Transverse colon (tissue), 4 donors: ENCODE measurements at regions not wholly inside any gene's neighbourhood (a gene's known extent, or its start where the extent isn't known, plus 50 kb on each side); places are given as distances from the start of the nearest gene placed in this dataset.

Experiments used
- DNase-seq: peaks from one replicate; pipeline ENCODE4 v3.0.0-alpha.2; 2019
- H3K27ac ChIP-seq, 4 donors: fragments of 200-600 bp; sonication (generic); 2 replicates each; pipeline ENCODE4 v1.5.1; 2016 to 2018; ENCODE audit warnings: inconsistent platforms in 4 of 4
- H3K27me3 ChIP-seq: fragments of 200-600 bp; sonication (generic); 2 replicates; pipeline ENCODE4 v1.5.1; 2017; ENCODE audit warnings: inconsistent platforms
- H3K36me3 ChIP-seq, 4 donors: fragments of 200-600 bp; sonication (generic); 2 replicates each; pipeline ENCODE4 v1.5.1; 2017 to 2019; ENCODE audit warnings: inconsistent platforms in 4 of 4
- H3K4me1 ChIP-seq, 4 donors: fragments of 200-600 bp; sonication (generic); 2 replicates each; pipeline ENCODE4 v1.5.1; 2017 to 2020; ENCODE audit warnings: inconsistent platforms in 4 of 4
- H3K4me3 ChIP-seq, 4 donors: fragments of 200-600 bp; sonication (generic); 1 replicate in 1 of 4; 2 replicates in 3 of 4; pipeline versions ENCODE4 v1.5.1 to v1.6.1; 2017 to 2019; ENCODE audit warnings: inconsistent platforms in 4 of 4
- H3K9me3 ChIP-seq, 2 donors: fragments of 200-600 bp; sonication (generic); 2 replicates each; pipeline ENCODE4 v1.5.1; 2017 to 2019; ENCODE audit warnings: inconsistent platforms in 2 of 2
- CTCF ChIP-seq, 5 experiments: fragments of 200-600 bp in 3 of 5; fragments of 450-650 bp in 2 of 5; sonication (generic) in 3 of 5; IDR thresholded peaks; 1 replicate in 2 of 5; 2 replicates in 3 of 5; pipeline ENCODE4 v1.5.1; 2016 to 2017; ENCODE audit warnings: antibody characterized with exemption in 5 of 5, inconsistent platforms in 3 of 5, mild to moderate bottlenecking in 2 of 5, moderate library complexity in 1 of 5
- EP300 ChIP-seq: sonication (generic); formaldehyde crosslinking; IDR thresholded peaks from one replicate; pipeline ENCODE4 v1.6.1; 2017; ENCODE audit warnings: antibody characterized with exemption, low read depth
- POLR2A ChIP-seq: fragments of 450-650 bp; IDR thresholded peaks from one replicate; pipeline ENCODE4 v1.6.1; 2016; ENCODE audit warnings: antibody characterized with exemption, mild to moderate bottlenecking, moderate library complexity
- POLR2AphosphoS5 ChIP-seq, 3 donors: sonication (generic); formaldehyde crosslinking; IDR thresholded peaks; one replicate each; pipeline ENCODE4 v1.6.1; 2016; ENCODE audit warnings: antibody characterized with exemption in 3 of 3
- WGBS, 2 donors: methylation state at CpG; one replicate each; pipeline ENCODE4 v1.1.5; 2018; ENCODE audit warnings: low coverage in 1 of 2; 5-methylcytosine and 5-hydroxymethylcytosine counted together
- in situ Hi-C, 4 donors: fragments of 200-750 bp; cut with MboI; loops; one replicate each; pipeline versions ENCODE4 v1.15.0 to v1.15.1; 2017; ENCODE audit warnings: low sequenced_read_pairs in 3 of 4, low pct_ligation_motif_present in 1 of 4, low pct_unique_long_range_greater_than_20kb in 1 of 4
- intact Hi-C: fragments of 100-400 bp; cut with DNase I; formaldehyde crosslinking; loops from one replicate; pipeline ENCODE4 v1.15.1; 2023; ENCODE audit warnings: low total_unique reads

- intact Hi-C loops (no loop called here), in situ Hi-C loops (no loop called here)
- Histone ChIP-seq H3K4me3 (no peak overlapping the region), H3K9me3 (no peaks in the 10 kb centered on the region), H3K36me3 (no peaks in the 10 kb centered on the region), H3K4me1 (peaks cover 0 to 9% (median 0%) of the 10 kb centered on the region in 4 donors), H3K27ac (peak overlapping the region in 3 of 4 donors; percentile 56 to 61 (median 59)), H3K27me3 (no peaks in the 10 kb centered on the region)
- 88% methylated on average over 2 of the region's 2 CpGs; no CpG with 5 or more reads in 1 of the 2 donors for WGBS, 2 donors
- TF ChIP-seq CTCF (IDR thresholded peaks at IDR 0.05) = no peak
- TF ChIP-seq POLR2A = no peak
- TF ChIP-seq POLR2AphosphoS5 (IDR thresholded peaks at IDR 0.05) = no peak
- TF ChIP-seq EP300 = no peak
- DNase-seq = no peak
Measured at GRCh38 chr11:11170352-11171084, 182.5 kb downstream of the CSNK2A3 start.

GRCh38 chr11:11169715-11170351 lies 183.2 kb downstream of the CSNK2A3 start:
- Histone ChIP-seq H3K27me3 (no peaks in the 10 kb centered on the region), H3K4me3 (no peak overlapping the region), H3K4me1 (peaks cover 0 to 9% (median 0%) of the 10 kb centered on the region in 4 donors), H3K27ac (peak overlapping the region in 2 of 4 donors; percentile 51 to 61), H3K9me3 (no peaks in the 10 kb centered on the region), H3K36me3 (no peaks in the 10 kb centered on the region)
- TF ChIP-seq POLR2AphosphoS5 (IDR thresholded peaks at IDR 0.05) = no peak
- no peak for TF ChIP-seq CTCF (IDR thresholded peaks at IDR 0.05)
- TF ChIP-seq EP300 = no peak
- 62 to 90% methylated on average over 3 to 4 of the region's 4 CpGs for WGBS, 2 donors
- DNase-seq = no peak
- in situ Hi-C loops = no loop called here
- intact Hi-C loops = no loop called here

- intact Hi-C loops = no loop called here
- Histone ChIP-seq H3K4me1 (peaks cover 0 to 16% (median 10%) of the 10 kb centered on the region in 4 donors), H3K27ac (peak overlapping the region in 3 of 4 donors; percentile 7 to 61 (median 51)), H3K27me3 (no peaks in the 10 kb centered on the region), H3K4me3 (no peak overlapping the region), H3K36me3 (no peaks in the 10 kb centered on the region), H3K9me3 (no peaks in the 10 kb centered on the region)
- in situ Hi-C loops = no loop called here
- WGBS, 2 donors = 58% methylated on average over 3 of the region's 3 CpGs; no CpG with 5 or more reads in 1 of the 2 donors
- no peak for DNase-seq
- TF ChIP-seq EP300 (no peak), CTCF (IDR thresholded peaks at IDR 0.05) (no peak), POLR2AphosphoS5 (IDR thresholded peaks at IDR 0.05) (no peak), POLR2A (no peak)
Measured at GRCh38 chr11:11167806-11168205, 185.2 kb downstream of the CSNK2A3 start.

- Histone ChIP-seq H3K9me3 (no peaks in the 10 kb centered on the region), H3K4me3 (no peak overlapping the region), H3K4me1 (peaks cover 0 to 12% (median 8%) of the 10 kb centered on the region in 4 donors), H3K27ac (peak overlapping the region in 3 of 4 donors; percentile 29 to 53 (median 40)), H3K36me3 (no peaks in the 10 kb centered on the region), H3K27me3 (no peaks in the 10 kb centered on the region)
- in situ Hi-C loops = no loop called here
- WGBS, 2 donors = 45 to 50% methylated on average over 1 of the region's 1 CpG
- TF ChIP-seq POLR2AphosphoS5 (IDR thresholded peaks at IDR 0.05) = no peak
- no peak for TF ChIP-seq CTCF (IDR thresholded peaks at IDR 0.05)
- no peak for TF ChIP-seq EP300
- TF ChIP-seq POLR2A = no peak
- DNase-seq = no peak
- intact Hi-C loops = no loop called here
Measured at GRCh38 chr11:11164334-11164690, 188.7 kb downstream of the CSNK2A3 start.
